GM18868 (cell line): ENCODE measurements at regions not wholly inside any gene's neighbourhood (a gene's known extent, or its start where the extent isn't known, plus 50 kb on each side); places are given as distances from the start of the nearest gene placed in this dataset.
"Not testable (repeated sequence)": the region's sequence is repeated elsewhere in the genome, so short reads cannot be mapped to it uniquely, and the experiment has no call there.

Experiments used
- ATAC-seq: cut with Tn5 transposase; IDR thresholded peaks from one replicate; pipeline ENCODE4 v1.9.1; 2021; ENCODE audit warnings: mild to moderate bottlenecking, moderate library complexity; ENCODE audit not compliant: unreplicated experiment

- no peak for ATAC-seq
These were observed 150.8 kb upstream of the DAAM1 start for GRCh38 chr14:59037620-59038019.

GRCh38 chr14:59038746-59039145, 149.7 kb upstream of the DAAM1 start:
- ATAC-seq, result no peak

- no peak for ATAC-seq
These were observed 147.2 kb upstream of the DAAM1 start for GRCh38 chr14:59041308-59041707.

GRCh38 chr14:59044707-59045106, 143.8 kb upstream of the DAAM1 start:
- ATAC-seq, result no peak

- no peak for ATAC-seq
These were observed 141.7 kb upstream of the DAAM1 start for GRCh38 chr14:59046746-59047145.

GRCh38 chr14:59055006-59055405, 133.5 kb upstream of the DAAM1 start:
- ATAC-seq, result no peak

- peak; percentile 86 for ATAC-seq
These were observed 132.9 kb upstream of the DAAM1 start for GRCh38 chr14:59055439-59056045.

- no peak for ATAC-seq
These were observed 130.9 kb upstream of the DAAM1 start for GRCh38 chr14:59057551-59057950.

- ATAC-seq, result not testable (repeated sequence)
These were observed 129.7 kb upstream of the DAAM1 start for GRCh38 chr14:59058776-59059175.

- no peak for ATAC-seq
These were observed 127.6 kb upstream of the DAAM1 start for GRCh38 chr14:59060841-59061240.

GRCh38 chr14:59061292-59061691, 127.2 kb upstream of the DAAM1 start:
- ATAC-seq, result no peak

- no peak for ATAC-seq
These were observed 125.2 kb upstream of the DAAM1 start for GRCh38 chr14:59063259-59063658.

GRCh38 chr14:59067127-59067894, 121.2 kb upstream of the DAAM1 start:
- no peak for ATAC-seq

GRCh38 chr14:59069163-59069854, 119.2 kb upstream of the DAAM1 start:
- no peak for ATAC-seq

GRCh38 chr14:59075506-59075905, 113.0 kb upstream of the DAAM1 start:
- ATAC-seq, result no peak

GRCh38 chr14:59081720-59082119, 106.7 kb upstream of the DAAM1 start:
- no peak for ATAC-seq

GRCh38 chr14:59085207-59085739, 103.2 kb upstream of the DAAM1 start:
- ATAC-seq, result no peak

GRCh38 chr14:59086241-59086882, 102.1 kb upstream of the DAAM1 start:
- ATAC-seq, result no peak

- no peak for ATAC-seq
These were observed 101.2 kb upstream of the DAAM1 start for GRCh38 chr14:59087240-59087639.

- ATAC-seq, result no peak
These were observed 100.8 kb upstream of the DAAM1 start for GRCh38 chr14:59087711-59088110.

- ATAC-seq, result no peak
These were observed 97.9 kb upstream of the DAAM1 start for GRCh38 chr14:59090572-59090971.
